H1 (cell line): ENCODE measurements at regions not wholly inside any gene's neighbourhood (a gene's known extent, or its start where the extent isn't known, plus 50 kb on each side); places are given as distances from the start of the nearest gene placed in this dataset.

Experiments
- CTCF ChIA-PET: fragments of 300-600 bp; sonication (Branson Sonifier 250); formaldehyde crosslinking; loops from one replicate; lab custom pipeline; 2021; ENCODE audit not compliant: partially characterized antibody; lab: Charles Lee
- POLR2A ChIA-PET: fragments of 300-600 bp; sonication (Branson Sonifier 250); formaldehyde crosslinking; loops from one replicate; lab custom pipeline; 2021; ENCODE audit warnings: inconsistent platforms; ENCODE audit not compliant: partially characterized antibody; lab: Charles Lee
- DNase-seq, 2 experiments: peaks; one replicate each; pipeline versions ENCODE4 v3.0.0 to v3.0.0-alpha.2; 2010 to 2022; ENCODE audit warnings: low spot score in 2 of 2, low read depth in 1 of 2, mixed read lengths in 1 of 2
- FAIRE-seq: peaks from 2 replicates; lab custom pipeline; 2011; peaks lifted over from hg19 to GRCh38; lab: Jason Lieb, UNC
- H2AFZ ChIP-seq: 2 replicates; pipeline ENCODE4 v1.8.1; 2012; ENCODE audit warnings: low read length, inconsistent platforms
- H2AK5ac ChIP-seq: 2 replicates; pipeline ENCODE4 v1.6.1; 2013; ENCODE audit warnings: low read depth, low read length
- H2BK120ac ChIP-seq: replicated peaks from 2 replicates; pipeline ENCODE3; 2013; ENCODE audit warnings: low read depth, low read length, inconsistent platforms
- H2BK12ac ChIP-seq: 2 replicates; pipeline ENCODE4 v1.6.1; 2013; ENCODE audit warnings: low read depth, low read length
- H2BK15ac ChIP-seq: 2 replicates; pipeline ENCODE4 v1.6.1; 2013; ENCODE audit warnings: low read length
- H2BK20ac ChIP-seq: 2 replicates; pipeline ENCODE4 v1.6.1; 2013; ENCODE audit warnings: low read length
- H2BK5ac ChIP-seq: 2 replicates; pipeline ENCODE4 v1.6.1; 2013; ENCODE audit warnings: low read depth, low read length
- H3K14ac ChIP-seq: 2 replicates; pipeline ENCODE4 v1.6.1; 2013; ENCODE audit warnings: inconsistent platforms; ENCODE audit not compliant: insufficient read length
- H3K18ac ChIP-seq: 2 replicates; pipeline ENCODE4 v1.6.1; 2013; ENCODE audit warnings: low read length; ENCODE audit errors: extremely low read depth
- H3K23ac ChIP-seq: 2 replicates; pipeline ENCODE4 v1.6.1; 2013; ENCODE audit warnings: inconsistent platforms; ENCODE audit not compliant: insufficient read length
- H3K23me2 ChIP-seq: 2 replicates; pipeline ENCODE4 v1.6.1; 2013; ENCODE audit warnings: low read depth, low read length
- H3K27ac ChIP-seq: 2 replicates; pipeline ENCODE4 v1.6.1; 2011; ENCODE audit warnings: low read depth, low read length, inconsistent platforms
- H3K27me3 ChIP-seq, 4 experiments: replicated peaks in 1 of 4; 1 replicate in 1 of 4; 2 replicates in 3 of 4; pipeline versions ENCODE4 v1.6.1 to v1.8.1; 2011 to 2013; ENCODE audit warnings: low read length in 3 of 4, mild to moderate bottlenecking in 3 of 4, inconsistent platforms in 2 of 4, mixed read lengths in 2 of 4, moderate library complexity in 1 of 4; ENCODE audit not compliant: control insufficient read depth in 3 of 4, insufficient read depth in 3 of 4; ENCODE audit errors: extremely low read depth in 1 of 4
- H3K36me3 ChIP-seq, 4 experiments: 2 replicates each; pipeline versions ENCODE4 v1.6.1 to v1.8.1; 2011 to 2013; ENCODE audit warnings: mild to moderate bottlenecking in 4 of 4, low read length in 3 of 4, moderate library complexity in 2 of 4, control low read depth in 1 of 4, inconsistent platforms in 1 of 4; ENCODE audit not compliant: insufficient read depth in 4 of 4, control insufficient read depth in 2 of 4
- H3K4ac ChIP-seq: replicated peaks from 2 replicates; pipeline ENCODE3; 2013; ENCODE audit warnings: low read length, low read depth, mixed read lengths, inconsistent platforms; ENCODE audit not compliant: insufficient read length
- H3K4me1 ChIP-seq, 4 experiments: replicated peaks in 1 of 4; 1 replicate in 1 of 4; 2 replicates in 3 of 4; pipeline versions ENCODE4 v1.6.1 to v1.8.1; 2011 to 2013; ENCODE audit warnings: low read length in 3 of 4, inconsistent platforms in 2 of 4, mixed read lengths in 1 of 4; ENCODE audit not compliant: insufficient read depth in 4 of 4, control insufficient read depth in 3 of 4
- H3K4me2 ChIP-seq, 2 experiments: 2 replicates each; pipeline versions ENCODE4 v1.6.1 to v1.8.1; 2011 to 2013; ENCODE audit warnings: low read depth in 2 of 2, low read length in 2 of 2, control low read depth in 1 of 2, inconsistent platforms in 1 of 2, mild to moderate bottlenecking in 1 of 2; ENCODE audit not compliant: insufficient read depth in 1 of 2
- H3K4me3 ChIP-seq, 4 experiments: fragments of 200-600, 300-600 bp in 1 of 4; sonication (generic), shearing (Covaris generic), sonication (Bioruptor Twin) in 1 of 4; 2 replicates each; pipeline versions ENCODE4 v1.5.1 to v1.8.1; 2011 to 2016; ENCODE audit warnings: low read length in 4 of 4, low read depth in 3 of 4, control low read depth in 2 of 4, inconsistent platforms in 2 of 4, mild to moderate bottlenecking in 2 of 4, mixed read lengths in 1 of 4, moderate library complexity in 1 of 4; ENCODE audit not compliant: insufficient read depth in 2 of 4; ENCODE audit errors: extremely low read depth in 1 of 4
- H3K56ac ChIP-seq: replicated peaks from 2 replicates; pipeline ENCODE3; 2013; ENCODE audit warnings: low read depth, mild to moderate bottlenecking, mixed read lengths, low read length, inconsistent platforms; ENCODE audit not compliant: insufficient read length
- H3K79me1 ChIP-seq: 2 replicates; pipeline ENCODE4 v1.6.1; 2013; ENCODE audit warnings: low read depth, low read length, control low read depth
- H3K79me2 ChIP-seq, 2 experiments: 2 replicates each; pipeline versions ENCODE4 v1.6.1 to v1.8.1; 2012 to 2013; ENCODE audit warnings: low read length in 2 of 2, mild to moderate bottlenecking in 2 of 2, inconsistent platforms in 1 of 2; ENCODE audit not compliant: insufficient read depth in 2 of 2, control insufficient read depth in 1 of 2
- H3K9ac ChIP-seq, 4 experiments: replicated peaks in 1 of 4; 1 replicate in 1 of 4; 2 replicates in 3 of 4; pipeline versions ENCODE4 v1.6.1 to v1.8.1; 2011 to 2013; ENCODE audit warnings: low read depth in 3 of 4, low read length in 3 of 4, control low read depth in 2 of 4, mild to moderate bottlenecking in 2 of 4, moderate library complexity in 2 of 4, inconsistent platforms in 1 of 4; ENCODE audit errors: extremely low read depth in 1 of 4
- H3K9me3 ChIP-seq, 2 experiments: 2 replicates each; pipeline versions ENCODE4 v1.6.1 to v1.8.1; 2012 to 2013; ENCODE audit warnings: mild to moderate bottlenecking in 2 of 2, moderate library complexity in 2 of 2, control low read depth in 1 of 2, inconsistent platforms in 1 of 2, low read depth in 1 of 2, low read length in 1 of 2, mixed read lengths in 1 of 2; ENCODE audit not compliant: insufficient read depth in 2 of 2
- H4K20me1 ChIP-seq, 2 experiments: replicated peaks in 1 of 2; 2 replicates each; pipeline versions ENCODE3 to v1.8.1; 2011 to 2013; ENCODE audit warnings: inconsistent platforms in 2 of 2, low read length in 2 of 2, mild to moderate bottlenecking in 1 of 2; ENCODE audit not compliant: insufficient read depth in 2 of 2, control insufficient read depth in 1 of 2
- H4K5ac ChIP-seq: 2 replicates; pipeline ENCODE4 v1.6.1; 2013; ENCODE audit warnings: low read length, low read depth, mixed read lengths, inconsistent platforms; ENCODE audit not compliant: insufficient read length
- H4K8ac ChIP-seq: 2 replicates; pipeline ENCODE4 v1.8.0; 2013; ENCODE audit warnings: mild to moderate bottlenecking, moderate library complexity, low read length, inconsistent platforms; ENCODE audit not compliant: insufficient read depth; ENCODE audit errors: extremely low read depth
- H4K91ac ChIP-seq: replicated peaks from 2 replicates; pipeline ENCODE3; 2013; ENCODE audit warnings: low read length, mixed read lengths, inconsistent platforms; ENCODE audit not compliant: insufficient read length
- BRCA1 ChIP-seq: IDR thresholded peaks from 2 replicates; pipeline ENCODE4 v1.6.1; 2012; ENCODE audit warnings: low read depth, low read length, improper control_type of control experiment
- WGBS, 2 experiments: shearing (Covaris generic) in 1 of 2; methylation state at CpG; one replicate each; pipeline versions ENCODE4 v1.1.6 to v1.1.7; 2013 to 2015; ENCODE audit warnings: low lambda C conversion rate in 2 of 2, mixed read lengths in 2 of 2, inconsistent platforms in 1 of 2, low coverage in 1 of 2, missing lambda C conversion rate in 1 of 2; ENCODE audit not compliant: insufficient replicate concordance in 2 of 2, insufficient coverage in 1 of 2, insufficient read length in 1 of 2; ENCODE audit errors: extremely low coverage in 1 of 2, missing lambda C conversion rate in 1 of 2; 5-methylcytosine and 5-hydroxymethylcytosine counted together

DNA sequence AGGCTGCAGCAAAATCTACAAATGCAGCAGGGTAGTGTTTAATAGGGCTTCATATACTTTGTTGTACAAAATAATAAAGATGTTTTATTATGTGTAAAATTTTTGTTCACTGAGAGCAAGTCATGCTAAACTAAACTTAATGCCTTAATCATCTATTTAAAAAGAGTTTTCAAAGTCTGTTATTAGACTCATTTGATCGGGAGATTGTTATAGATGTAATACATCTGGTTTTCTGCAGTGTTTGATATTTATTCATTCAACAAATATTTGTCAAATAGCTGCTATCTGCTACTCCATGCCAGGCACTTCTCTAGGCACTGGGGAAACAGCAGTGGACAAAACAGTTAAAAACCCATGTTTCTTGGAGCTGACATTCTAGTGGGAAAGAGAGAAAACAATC is 233.6 kb downstream of the FMR1NB start:
- no peak overlapping the region for H2BK120ac ChIP-seq
- no peak for TF ChIP-seq BRCA1

More for the DNA sequence above, 233.6 kb downstream of the FMR1NB start:
- no peak for DNase-seq
- H2BK12ac ChIP-seq: no peak overlapping the region
- H3K4me1 ChIP-seq: no peaks in the 10 kb centered on the region
- no peak overlapping the region for H3K27ac ChIP-seq
- no peak overlapping the region for H2BK15ac ChIP-seq
- ChIA-PET POLR2A (no interaction called here), CTCF (no interaction called here)
- H3K23me2 ChIP-seq: no peaks in the 10 kb centered on the region
- H2BK5ac ChIP-seq: no peak overlapping the region
- H3K56ac ChIP-seq: no peak overlapping the region
- no peak overlapping the region for H3K23ac ChIP-seq
- H4K20me1 ChIP-seq: no peaks in the 10 kb centered on the region
- no peak overlapping the region for H2AK5ac ChIP-seq
- no peaks in the 10 kb centered on the region for H3K36me3 ChIP-seq
- H3K27me3 ChIP-seq: no peaks in the 10 kb centered on the region
- no peak overlapping the region for H3K4me2 ChIP-seq
- H3K9me3 ChIP-seq: no peaks in the 10 kb centered on the region
- no peak overlapping the region for H3K4me3 ChIP-seq
- H4K5ac ChIP-seq: no peak overlapping the region
- FAIRE-seq: no peak
- no peaks in the 10 kb centered on the region for H3K79me2 ChIP-seq
- no peaks in the 10 kb centered on the region for H3K79me1 ChIP-seq
- no peak overlapping the region for H4K91ac ChIP-seq
- WGBS, 2 experiments: 86% methylated on average over 1 of the region's 1 CpG; no CpG with 5 or more reads in 1 of the 2 experiments
- H3K18ac ChIP-seq: no peak overlapping the region
- no peak overlapping the region for H2BK20ac ChIP-seq
- no peak overlapping the region for H3K4ac ChIP-seq
- H2AFZ ChIP-seq: no peak overlapping the region
- H3K9ac ChIP-seq: no peak overlapping the region
- no peak overlapping the region for H4K8ac ChIP-seq
- no peak overlapping the region for H3K14ac ChIP-seq
